Small intestine (tissue), 7 donors: ENCODE measurements at regions not wholly inside any gene's neighbourhood (a gene's known extent, or its start where the extent isn't known, plus 50 kb on each side); places are given as distances from the start of the nearest gene placed in this dataset.

Source experiments
- DNase-seq, 2 donors: peaks; one replicate each; pipeline versions ENCODE4 v3.0.0 to v3.0.0-alpha.2; 2013
- FAIRE-seq: peaks from 2 replicates; lab custom pipeline; 2012; peaks lifted over from hg19 to GRCh38; lab: Jason Lieb, UNC
- H3K27ac ChIP-seq, 3 donors: one replicate each; pipeline ENCODE4 v1.5.1; 2013; ENCODE audit warnings: low read length in 2 of 3, mild to moderate bottlenecking in 2 of 3, control low read depth in 1 of 3, inconsistent platforms in 1 of 3, low read depth in 1 of 3, moderate library complexity in 1 of 3
- H3K27me3 ChIP-seq, 3 donors: one replicate each; pipeline ENCODE4 v1.6.1; 2013; ENCODE audit warnings: low read length in 3 of 3, inconsistent platforms in 1 of 3; ENCODE audit not compliant: control insufficient read depth in 3 of 3, insufficient read depth in 3 of 3
- H3K36me3 ChIP-seq, 3 donors: one replicate each; pipeline ENCODE4 v1.6.1; 2013; ENCODE audit warnings: low read length in 3 of 3, inconsistent platforms in 1 of 3, low read depth in 1 of 3, mild to moderate bottlenecking in 1 of 3, moderate library complexity in 1 of 3; ENCODE audit not compliant: control insufficient read depth in 3 of 3, insufficient read depth in 2 of 3
- H3K4me1 ChIP-seq, 3 donors: one replicate each; pipeline ENCODE4 v1.6.1; 2013; ENCODE audit warnings: low read length in 2 of 3, inconsistent platforms in 1 of 3, low read depth in 1 of 3, mild to moderate bottlenecking in 1 of 3, moderate library complexity in 1 of 3; ENCODE audit not compliant: control insufficient read depth in 3 of 3, insufficient read depth in 2 of 3
- H3K4me3 ChIP-seq, 3 donors: one replicate each; pipeline ENCODE4 v1.5.1; 2013; ENCODE audit warnings: low read length in 3 of 3, control low read depth in 1 of 3, inconsistent platforms in 1 of 3, low read depth in 1 of 3, mild to moderate bottlenecking in 1 of 3, moderate library complexity in 1 of 3
- H3K9me3 ChIP-seq, 2 donors: one replicate each; pipeline ENCODE4 v1.6.1; 2013; ENCODE audit warnings: low read depth in 1 of 2, low read length in 1 of 2; ENCODE audit not compliant: control insufficient read depth in 2 of 2, insufficient read depth in 1 of 2
- WGBS, 3 donors: extraction: QIAGEN DNeasy Blood & Tissue Kit; methylation state at CpG; one replicate each; pipeline ENCODE4 v1.1.7; 2013; 5-methylcytosine and 5-hydroxymethylcytosine counted together
- donor health status: healthy with polysubstance abuse.
- donor health status: control.
- donor health status: control.
- donor health status: Bipolar disorder and iron deficiency.
- donor health status: healthy.

DNA sequence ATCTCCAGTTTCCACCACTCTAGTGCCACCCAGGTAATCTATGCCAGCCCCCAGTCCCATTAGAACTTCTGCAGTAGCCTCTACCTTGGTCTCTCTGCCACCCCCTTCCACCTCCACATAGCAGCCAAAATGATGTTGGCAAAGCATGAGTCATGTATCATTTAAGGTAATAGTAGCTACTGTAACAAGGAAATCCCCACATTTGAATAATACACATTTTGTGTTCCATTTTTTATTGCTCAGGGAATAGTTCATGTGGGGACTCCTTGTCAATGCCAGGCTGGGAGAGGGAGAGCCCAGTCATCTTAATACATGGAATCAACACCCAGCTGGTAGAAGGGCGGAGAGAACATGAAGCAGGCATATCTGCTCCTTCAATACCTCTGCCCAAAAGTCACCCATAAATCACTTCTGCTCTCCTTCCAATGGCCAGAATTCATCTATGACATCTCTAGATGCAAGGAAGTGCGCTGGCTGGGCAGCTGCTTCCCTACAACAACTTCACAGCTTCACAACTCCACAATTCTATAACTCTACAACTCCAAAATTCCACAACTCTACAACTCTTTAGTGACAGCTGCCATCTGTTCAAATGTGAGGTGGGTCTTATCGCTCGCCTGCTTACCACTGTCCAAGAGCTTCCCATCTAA lies 70.6 kb upstream of the GLS start:
- no peak overlapping the region for H3K4me3 ChIP-seq
- DNase-seq: peak; percentile 40 to 63
- no peaks in the 10 kb centered on the region for H3K27me3 ChIP-seq
- no peaks in the 10 kb centered on the region for H3K36me3 ChIP-seq
- no peak for FAIRE-seq
- WGBS, 3 donors: 50 to 77% (median 64%) methylated on average over 4 of the region's 4 CpGs
- peak overlapping the region; percentile 5 to 89 (median 47) for H3K27ac ChIP-seq
- peaks cover 7 to 69% (median 20%) of the 10 kb centered on the region in 3 donors for H3K4me1 ChIP-seq
- no peaks in the 10 kb centered on the region for H3K9me3 ChIP-seq

DNA sequence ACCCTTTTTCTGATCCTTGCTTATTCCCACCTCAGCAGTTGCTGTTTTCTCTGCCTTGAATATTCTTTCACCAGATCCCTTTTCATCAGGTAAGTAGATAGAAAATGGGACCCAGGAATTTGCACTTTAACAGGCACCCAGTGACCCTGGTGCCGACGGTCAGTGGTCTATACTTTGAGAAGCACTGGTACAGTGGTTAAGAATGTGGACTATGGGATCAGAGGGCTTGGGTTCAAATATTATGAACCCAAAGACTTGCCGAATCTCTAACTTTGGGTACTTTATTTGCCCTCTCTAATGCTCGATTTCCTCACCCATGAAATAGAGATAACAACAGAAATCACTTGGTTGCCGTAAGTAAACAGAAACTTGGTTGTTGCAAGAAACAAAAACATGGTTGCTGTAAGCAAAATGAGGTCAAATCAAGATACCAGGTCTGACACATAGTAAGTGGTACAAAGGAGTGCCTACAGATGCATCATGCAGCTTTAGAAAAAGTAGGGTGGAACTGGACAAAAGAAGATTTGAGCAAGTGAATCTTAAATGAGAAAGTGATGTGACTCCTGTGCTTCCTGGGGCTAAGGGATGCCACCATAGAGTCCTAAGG lies 69.5 kb upstream of the GLS start:
- 55 to 70% (median 58%) methylated on average over 5 of the region's 5 CpGs for WGBS, 3 donors
- Histone ChIP-seq H3K27ac (peak overlapping the region in 1 of 3 donors; percentile 51), H3K36me3 (no peaks in the 10 kb centered on the region)

GRCh38 chr2:190811811-190812210 lies 68.8 kb upstream of the GLS start:
- Histone ChIP-seq H3K27me3 (no peaks in the 10 kb centered on the region), H3K4me3 (no peak overlapping the region), H3K27ac (peak overlapping the region in 1 of 3 donors; percentile 51), H3K4me1 (peaks cover 7 to 70% (median 22%) of the 10 kb centered on the region in 3 donors), H3K9me3 (no peaks in the 10 kb centered on the region), H3K36me3 (no peaks in the 10 kb centered on the region)
- peak; percentile 35 to 59 for DNase-seq
- no peak for FAIRE-seq

More for the DNA sequence above, 69.5 kb upstream of the GLS start:
- FAIRE-seq (no peak), DNase-seq (no peak)
- Histone ChIP-seq H3K9me3 (no peaks in the 10 kb centered on the region), H3K4me3 (no peak overlapping the region), H3K4me1 (peaks cover 7 to 68% (median 17%) of the 10 kb centered on the region in 3 donors), H3K27me3 (no peaks in the 10 kb centered on the region)

GRCh38 chr2:190812506-190813294 lies 67.9 kb upstream of the GLS start:
- peaks cover 7 to 63% (median 22%) of the 10 kb centered on the region in 3 donors for H3K4me1 ChIP-seq
- 79% methylated on average over 5 of the region's 5 CpGs for WGBS, 3 donors
- no peak for FAIRE-seq
- H3K27me3 ChIP-seq: no peaks in the 10 kb centered on the region
- DNase-seq: peak in 1 of 2 donors; percentile 21
- no peak overlapping the region for H3K4me3 ChIP-seq
- no peaks in the 10 kb centered on the region for H3K9me3 ChIP-seq
- H3K27ac ChIP-seq: peak overlapping the region in 1 of 3 donors; percentile 51
- no peaks in the 10 kb centered on the region for H3K36me3 ChIP-seq

- Histone ChIP-seq H3K36me3 (no peaks in the 10 kb centered on the region), H3K4me1 (peaks cover 7 to 47% (median 13%) of the 10 kb centered on the region in 3 donors), H3K4me3 (no peak overlapping the region), H3K27me3 (no peaks in the 10 kb centered on the region), H3K9me3 (peaks cover 0 to 3% of the 10 kb centered on the region in 2 donors), H3K27ac (peak overlapping the region in 1 of 3 donors; percentile 60)
- peak; percentile 90 to 97 for DNase-seq
- FAIRE-seq: no peak
- 14 to 62% (median 21%) methylated on average over 2 of the region's 2 CpGs for WGBS, 3 donors
These were observed 65.4 kb upstream of the GLS start for GRCh38 chr2:190815226-190815625.

DNA sequence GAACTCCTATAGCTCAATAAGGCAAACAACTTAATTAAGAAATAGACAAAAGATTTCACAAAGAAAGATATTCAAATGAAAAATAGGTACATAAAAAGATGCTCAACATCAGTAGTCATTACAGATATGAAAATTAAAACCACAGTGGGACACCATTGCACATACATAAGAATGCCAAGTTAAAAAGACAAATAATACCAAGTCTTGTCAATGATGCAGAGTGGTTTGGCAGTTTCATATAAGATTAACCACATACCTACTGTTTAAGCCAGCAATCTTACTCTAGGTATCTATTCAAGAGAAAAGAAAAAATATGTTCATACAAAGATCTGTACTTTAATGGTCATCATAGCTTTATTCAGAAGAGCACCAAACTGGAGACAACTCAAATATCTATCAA lies 63.5 kb upstream of the GLS start:
- H3K27me3 ChIP-seq: no peaks in the 10 kb centered on the region
- DNase-seq (no peak), FAIRE-seq (no peak)
- no peaks in the 10 kb centered on the region for H3K36me3 ChIP-seq
- no peak overlapping the region for H3K4me3 ChIP-seq
- H3K4me1 ChIP-seq: peaks cover 0 to 42% (median 8%) of the 10 kb centered on the region in 3 donors
- H3K27ac ChIP-seq: no peak overlapping the region
- H3K9me3 ChIP-seq: peaks cover 0 to 3% of the 10 kb centered on the region in 2 donors

GRCh38 chr2:190819840-190820301 lies 60.8 kb upstream of the GLS start:
- no peaks in the 10 kb centered on the region for H3K27me3 ChIP-seq
- H3K4me1 ChIP-seq: peaks cover 0 to 31% (median 6%) of the 10 kb centered on the region in 3 donors
- no peak for FAIRE-seq
- no peak for DNase-seq
- no peak overlapping the region for H3K4me3 ChIP-seq
- peaks cover 0 to 5% of the 10 kb centered on the region in 2 donors for H3K9me3 ChIP-seq
- H3K27ac ChIP-seq: no peak overlapping the region
- H3K36me3 ChIP-seq: no peaks in the 10 kb centered on the region
- WGBS, 3 donors: 66 to 90% (median 87%) methylated on average over 3 of the region's 3 CpGs

- H3K27ac ChIP-seq: no peak overlapping the region
- no peaks in the 10 kb centered on the region for H3K27me3 ChIP-seq
- peaks cover 0 to 30% (median 6%) of the 10 kb centered on the region in 3 donors for H3K4me1 ChIP-seq
- no peak for DNase-seq
- no peak overlapping the region for H3K4me3 ChIP-seq
- H3K9me3 ChIP-seq: peaks cover 0 to 5% of the 10 kb centered on the region in 2 donors
- WGBS, 3 donors: 73 to 84% (median 76%) methylated on average over 1 of the region's 1 CpG
- no peak for FAIRE-seq
- H3K36me3 ChIP-seq: no peaks in the 10 kb centered on the region
These were observed 60.2 kb upstream of the GLS start for GRCh38 chr2:190820416-190820815.
